Loucy (cell line): ENCODE measurements at regions not wholly inside any gene's neighbourhood (a gene's known extent, or its start where the extent isn't known, plus 50 kb on each side); places are given as distances from the start of the nearest gene placed in this dataset.
"Not testable (repeated sequence)": the region's sequence is repeated elsewhere in the genome, so short reads cannot be mapped to it uniquely, and the experiment has no call there.

Source experiments
- H2AFZ ChIP-seq: fragments of 200-600 bp; sonication (generic); 2 replicates; pipeline ENCODE4 v1.6.0; 2016; ENCODE audit warnings: antibody characterized with exemption, mild to moderate bottlenecking, low read length, moderate library complexity
- H3F3A ChIP-seq: fragments of 200-600 bp; 2 replicates; pipeline ENCODE4 v1.6.0; 2016; ENCODE audit warnings: antibody characterized with exemption, low read depth, mild to moderate bottlenecking
- H3K27me3 ChIP-seq: fragments of 200-600 bp; sonication (generic); 2 replicates; pipeline ENCODE4 v1.6.1; 2014; ENCODE audit warnings: low read length, mild to moderate bottlenecking; ENCODE audit not compliant: insufficient read depth, poor library complexity, severe bottlenecking
- H3K36me3 ChIP-seq: fragments of 200-600 bp; sonication (generic); 2 replicates; pipeline ENCODE4 v1.6.1; 2016; ENCODE audit warnings: low read length; ENCODE audit not compliant: insufficient read depth
- H3K4me1 ChIP-seq: fragments of 200-600 bp; sonication (generic); 2 replicates; pipeline ENCODE4 v1.5.1; 2014; ENCODE audit warnings: low read length, mild to moderate bottlenecking; ENCODE audit not compliant: insufficient read depth, poor library complexity, severe bottlenecking
- H3K4me2 ChIP-seq: fragments of 200-600 bp; sonication (generic); 2 replicates; pipeline ENCODE4 v1.6.0; 2014; ENCODE audit warnings: antibody characterized with exemption, low read length, low read depth, mild to moderate bottlenecking; ENCODE audit not compliant: poor library complexity, severe bottlenecking
- H3K4me3 ChIP-seq: fragments of 200-600 bp; sonication (generic); 2 replicates; pipeline ENCODE4 v1.5.1; 2014; ENCODE audit warnings: low read length, mild to moderate bottlenecking, mixed read lengths; ENCODE audit not compliant: poor library complexity, severe bottlenecking
- H3K79me2 ChIP-seq: fragments of 200-600 bp; sonication (generic); 2 replicates; pipeline ENCODE4 v1.6.1; 2014; ENCODE audit warnings: low read length; ENCODE audit not compliant: insufficient read depth
- H3K9ac ChIP-seq: fragments of 200-600 bp; sonication (generic); 2 replicates; pipeline ENCODE4 v1.6.0; 2014; ENCODE audit warnings: mild to moderate bottlenecking, low read depth, low read length, moderate library complexity; ENCODE audit not compliant: poor library complexity, severe bottlenecking
- H3K9me2 ChIP-seq: fragments of 200-600 bp; sonication (generic); replicated peaks from 2 replicates; pipeline ENCODE4 v1.6.1; 2016; ENCODE audit warnings: low read depth, low read length, mixed read lengths
- H3K9me3 ChIP-seq: fragments of 200-600 bp; sonication (generic); 2 replicates; pipeline ENCODE4 v1.6.1; 2014; ENCODE audit warnings: mild to moderate bottlenecking, antibody characterized with exemption, low read length, low read depth; ENCODE audit not compliant: insufficient read depth
- H4K20me1 ChIP-seq: fragments of 200-600 bp; sonication (generic); 2 replicates; pipeline ENCODE4 v1.6.0; 2014; ENCODE audit warnings: antibody characterized with exemption, low read length, mild to moderate bottlenecking; ENCODE audit not compliant: insufficient read depth, poor library complexity, severe bottlenecking
- CTCF ChIP-seq: fragments of 200-600 bp; sonication (generic); conservative IDR thresholded peaks from 2 replicates; pipeline ENCODE4 v1.5.1; 2014; ENCODE audit warnings: mild to moderate bottlenecking, antibody characterized with exemption, low read length
- EZH2phosphoT487 ChIP-seq: fragments of 200-600 bp; IDR thresholded peaks from 2 replicates; pipeline ENCODE4 v1.6.1; 2018; ENCODE audit warnings: antibody characterized with exemption, mild to moderate bottlenecking, moderate library complexity, borderline replicate concordance

GRCh38 chr10:78604721-78605120 lies 464.0 kb upstream of the ZMIZ1 start:
- TF ChIP-seq CTCF (no peak), EZH2phosphoT487 (no peak)

GRCh38 chr10:78605800-78606350 lies 462.9 kb upstream of the ZMIZ1 start:
- Histone ChIP-seq H3K4me3 (no peak overlapping the region), H3K4me1 (peaks cover 3% of the 10 kb centered on the region), H3F3A (no peaks in the 10 kb centered on the region), H3K36me3 (no peaks in the 10 kb centered on the region), H3K9me3 (peaks cover 8% of the 10 kb centered on the region), H3K27me3 (no peaks in the 10 kb centered on the region), H2AFZ (no peak overlapping the region), H3K9ac (no peak overlapping the region), H3K9me2 (no peaks in the 10 kb centered on the region), H4K20me1 (no peaks in the 10 kb centered on the region), H3K4me2 (no peak overlapping the region), H3K79me2 (no peaks in the 10 kb centered on the region)
- TF ChIP-seq EZH2phosphoT487, result no peak
- no peak; the same call in 1 of the 2 replicates for TF ChIP-seq CTCF

More at GRCh38 chr10:78604721-78605120, 464.0 kb upstream of the ZMIZ1 start:
- Histone ChIP-seq H3K4me1 (peaks cover 3% of the 10 kb centered on the region), H3K36me3 (no peaks in the 10 kb centered on the region), H3K79me2 (no peaks in the 10 kb centered on the region), H3K4me2 (no peak overlapping the region), H3K4me3 (no peak overlapping the region), H3K9me3 (peaks cover 8% of the 10 kb centered on the region), H3F3A (no peaks in the 10 kb centered on the region), H2AFZ (no peak overlapping the region), H3K27me3 (no peaks in the 10 kb centered on the region), H3K9me2 (no peaks in the 10 kb centered on the region), H3K9ac (no peak overlapping the region), H4K20me1 (no peaks in the 10 kb centered on the region)

GRCh38 chr10:78606766-78607165 lies 462.0 kb upstream of the ZMIZ1 start:
- not testable (repeated sequence) for H3K4me2 ChIP-seq, H4K20me1 ChIP-seq, H3F3A ChIP-seq, H3K9me3 ChIP-seq, H3K4me3 ChIP-seq, H3K4me1 ChIP-seq, H3K27me3 ChIP-seq, H3K36me3 ChIP-seq, H2AFZ ChIP-seq, H3K9ac ChIP-seq, H3K9me2 ChIP-seq, H3K79me2 ChIP-seq

GRCh38 chr10:78609976-78610375 lies 458.8 kb upstream of the ZMIZ1 start:
- H3K79me2 ChIP-seq, result no peaks in the 10 kb centered on the region
- no peak overlapping the region for H2AFZ ChIP-seq
- H4K20me1 ChIP-seq, result no peaks in the 10 kb centered on the region
- peaks cover 8% of the 10 kb centered on the region for H3K9me3 ChIP-seq
- H3K9ac ChIP-seq, result no peak overlapping the region
- TF ChIP-seq EZH2phosphoT487, result no peak
- no peak for TF ChIP-seq CTCF
- no peaks in the 10 kb centered on the region for H3F3A ChIP-seq
- no peaks in the 10 kb centered on the region for H3K27me3 ChIP-seq
- no peak overlapping the region for H3K4me3 ChIP-seq
- H3K9me2 ChIP-seq, result no peaks in the 10 kb centered on the region
- H3K36me3 ChIP-seq, result no peaks in the 10 kb centered on the region
- H3K4me1 ChIP-seq, result no peaks in the 10 kb centered on the region
- H3K4me2 ChIP-seq, result no peak overlapping the region
